ENCODE measurements at regions not wholly inside any gene's neighbourhood (a gene's known extent, or its start where the extent isn't known, plus 50 kb on each side); places are given as distances from the start of the nearest gene placed in this dataset.
"Not testable (repeated sequence)": the region's sequence is repeated elsewhere in the genome, so short reads cannot be mapped to it uniquely, and the experiment has no call there.

- ChIA-PET CTCF (ENCODE audit: partially characterized antibody) (no interaction called here), POLR2A (ENCODE audit: partially characterized antibody) (no interaction called here)
- H3K27ac ChIP-seq (ENCODE audit: low read depth, low read length): no peak overlapping the region
- no peak overlapping the region for H3K27ac Mint-ChIP-seq
- intact Hi-C loops (cut with micrococcal nuclease): no loop called here
- H3K4me1 Mint-ChIP-seq: no peaks in the 10 kb centered on the region
- H3K27me3 ChIP-seq (ENCODE audit: insufficient read depth, low read length): no peaks in the 10 kb centered on the region
- no peaks in the 10 kb centered on the region for H3K36me3 ChIP-seq (ENCODE audit: insufficient read depth, low read length)
- no peak overlapping the region for H3K4me3 ChIP-seq (ENCODE audit: low read length in 2 of 2)
- H3K36me3 Mint-ChIP-seq: no peaks in the 10 kb centered on the region
- no peaks in the 10 kb centered on the region for H3K4me1 ChIP-seq (ENCODE audit: insufficient read depth, low read length)
- no peaks in the 10 kb centered on the region for H3K27me3 Mint-ChIP-seq
- DNase-seq: no peak
- H3K9me3 Mint-ChIP-seq: peaks cover 0 to 19% (median 12%) of the 10 kb centered on the region in 8 donors
- H3K9me3 ChIP-seq (ENCODE audit: control insufficient read depth in 1 of 2, low read length in 2 of 2): no peaks in the 10 kb centered on the region
- no peak overlapping the region for H3K4me3 Mint-ChIP-seq
These were observed 694.2 kb downstream of the BRINP3 start for GRCh38 chr1:189783456-189783855.

- no peaks in the 10 kb centered on the region for H3K36me3 Mint-ChIP-seq
- Histone ChIP-seq H3K27me3 (ENCODE audit: insufficient read depth, low read length) (no peaks in the 10 kb centered on the region), H3K9me3 (ENCODE audit: control insufficient read depth in 1 of 2, low read length in 2 of 2) (no peaks in the 10 kb centered on the region), H3K27ac (ENCODE audit: low read depth, low read length) (no peak overlapping the region), H3K36me3 (ENCODE audit: insufficient read depth, low read length) (no peaks in the 10 kb centered on the region), H3K4me3 (ENCODE audit: low read length in 2 of 2) (no peak overlapping the region), H3K4me1 (ENCODE audit: insufficient read depth, low read length) (no peaks in the 10 kb centered on the region)
- ChIA-PET CTCF (ENCODE audit: partially characterized antibody) (no interaction called here), POLR2A (ENCODE audit: partially characterized antibody) (no interaction called here)
- H3K9me3 Mint-ChIP-seq: peaks cover 5 to 13% (median 11%) of the 10 kb centered on the region in 8 donors
- no peak for DNase-seq
- H3K4me3 Mint-ChIP-seq: no peak overlapping the region
- H3K27ac Mint-ChIP-seq: no peak overlapping the region
- intact Hi-C loops (cut with micrococcal nuclease): no loop called here
- no peaks in the 10 kb centered on the region for H3K27me3 Mint-ChIP-seq
- H3K4me1 Mint-ChIP-seq: no peaks in the 10 kb centered on the region
These were observed 690.9 kb downstream of the BRINP3 start for GRCh38 chr1:189786761-189787160.

DNA sequence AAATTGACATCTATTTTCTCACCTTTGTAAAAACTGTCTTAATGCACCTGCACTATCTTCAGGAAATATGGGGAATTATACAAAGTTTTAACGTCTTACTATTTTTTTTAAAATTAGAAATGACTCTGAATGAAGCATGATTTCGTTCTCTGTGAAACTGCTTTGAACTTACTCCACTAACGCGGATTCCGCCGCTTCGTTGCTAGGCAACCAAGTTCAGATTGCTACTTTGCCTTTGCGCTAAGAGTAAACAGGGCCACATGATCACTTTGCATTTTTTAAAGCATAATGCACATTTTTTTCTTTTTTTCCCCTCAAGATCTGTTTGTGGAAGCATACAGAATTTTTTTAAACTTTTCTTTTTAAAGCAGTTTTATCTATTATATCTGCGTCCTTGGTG, 690.5 kb downstream of the BRINP3 start:
- no peak overlapping the region for H3K4me3 Mint-ChIP-seq
- H3K27me3 Mint-ChIP-seq: no peaks in the 10 kb centered on the region
- POLR2A ChIA-PET (ENCODE audit: partially characterized antibody): no interaction called here
- Histone ChIP-seq H3K27me3 (ENCODE audit: insufficient read depth, low read length) (no peaks in the 10 kb centered on the region), H3K9me3 (ENCODE audit: control insufficient read depth in 1 of 2, low read length in 2 of 2) (no peaks in the 10 kb centered on the region), H3K4me3 (ENCODE audit: low read length in 2 of 2) (no peak overlapping the region), H3K4me1 (ENCODE audit: insufficient read depth, low read length) (no peaks in the 10 kb centered on the region), H3K27ac (ENCODE audit: low read depth, low read length) (no peak overlapping the region), H3K36me3 (ENCODE audit: insufficient read depth, low read length) (no peaks in the 10 kb centered on the region)
- no peaks in the 10 kb centered on the region for H3K4me1 Mint-ChIP-seq
- intact Hi-C loops (cut with micrococcal nuclease): no loop called here
- DNase-seq: no peak
- peaks cover 5 to 13% (median 11%) of the 10 kb centered on the region in 8 donors for H3K9me3 Mint-ChIP-seq
- no peaks in the 10 kb centered on the region for H3K36me3 Mint-ChIP-seq
- CTCF ChIA-PET (ENCODE audit: partially characterized antibody): no interaction called here
- no peak overlapping the region for H3K27ac Mint-ChIP-seq

- ChIA-PET POLR2A (ENCODE audit: partially characterized antibody) (no interaction called here), CTCF (ENCODE audit: partially characterized antibody) (no interaction called here)
- no peak for DNase-seq
- H3K27me3 ChIP-seq (ENCODE audit: insufficient read depth, low read length): no peaks in the 10 kb centered on the region
- H3K9me3 ChIP-seq (ENCODE audit: control insufficient read depth in 1 of 2, low read length in 2 of 2): no peaks in the 10 kb centered on the region
- H3K36me3 ChIP-seq (ENCODE audit: insufficient read depth, low read length): no peaks in the 10 kb centered on the region
- Mint-ChIP-seq H3K27me3 (no peaks in the 10 kb centered on the region), H3K9me3 (peaks cover 3 to 21% (median 12%) of the 10 kb centered on the region in 8 donors), H3K27ac (no peak overlapping the region), H3K4me3 (no peak overlapping the region), H3K4me1 (no peaks in the 10 kb centered on the region), H3K36me3 (no peaks in the 10 kb centered on the region)
- H3K4me3 ChIP-seq (ENCODE audit: low read length in 2 of 2): no peak overlapping the region
- intact Hi-C loops (cut with micrococcal nuclease): no loop called here
- no peak overlapping the region for H3K27ac ChIP-seq (ENCODE audit: low read depth, low read length)
- H3K4me1 ChIP-seq (ENCODE audit: insufficient read depth, low read length): no peaks in the 10 kb centered on the region
These were observed 687.3 kb downstream of the BRINP3 start for GRCh38 chr1:189790335-189790734.

DNA sequence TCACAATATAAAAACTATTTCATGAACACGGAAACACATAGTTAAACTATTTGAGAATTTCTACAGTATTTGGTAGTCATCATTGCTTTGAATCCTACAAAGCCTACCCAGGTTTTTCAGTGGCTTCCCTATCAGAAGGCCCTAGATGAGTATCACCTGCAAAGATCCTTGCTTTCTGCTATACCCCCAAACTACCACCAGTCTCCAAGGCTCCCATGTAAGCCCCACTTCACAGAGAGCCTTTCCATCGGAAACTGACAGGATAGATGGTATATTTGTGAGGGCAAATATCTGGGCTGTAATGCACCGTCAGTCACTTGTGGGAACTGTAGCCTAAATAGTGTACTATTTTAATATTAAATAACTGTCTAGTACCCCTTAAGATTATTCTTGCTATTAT, 674.3 kb downstream of the BRINP3 start:
- Histone ChIP-seq H3K36me3 (ENCODE audit: insufficient read depth, low read length) (no peaks in the 10 kb centered on the region), H3K9me3 (ENCODE audit: control insufficient read depth in 1 of 2, low read length in 2 of 2) (no peaks in the 10 kb centered on the region), H3K27ac (ENCODE audit: low read depth, low read length) (no peak overlapping the region), H3K4me3 (ENCODE audit: low read length in 2 of 2) (no peak overlapping the region), H3K27me3 (ENCODE audit: insufficient read depth, low read length) (no peaks in the 10 kb centered on the region), H3K4me1 (ENCODE audit: insufficient read depth, low read length) (no peaks in the 10 kb centered on the region)
- POLR2A ChIA-PET (ENCODE audit: partially characterized antibody): no interaction called here
- Mint-ChIP-seq H3K27ac (no peak overlapping the region), H3K36me3 (no peaks in the 10 kb centered on the region), H3K4me3 (no peak overlapping the region), H3K4me1 (no peaks in the 10 kb centered on the region), H3K9me3 (peaks cover 0 to 11% (median 5%) of the 10 kb centered on the region in 8 donors), H3K27me3 (no peaks in the 10 kb centered on the region)
- intact Hi-C loops (cut with micrococcal nuclease): no loop called here
- no peak for DNase-seq
- CTCF ChIA-PET (ENCODE audit: partially characterized antibody): no interaction called here

DNA sequence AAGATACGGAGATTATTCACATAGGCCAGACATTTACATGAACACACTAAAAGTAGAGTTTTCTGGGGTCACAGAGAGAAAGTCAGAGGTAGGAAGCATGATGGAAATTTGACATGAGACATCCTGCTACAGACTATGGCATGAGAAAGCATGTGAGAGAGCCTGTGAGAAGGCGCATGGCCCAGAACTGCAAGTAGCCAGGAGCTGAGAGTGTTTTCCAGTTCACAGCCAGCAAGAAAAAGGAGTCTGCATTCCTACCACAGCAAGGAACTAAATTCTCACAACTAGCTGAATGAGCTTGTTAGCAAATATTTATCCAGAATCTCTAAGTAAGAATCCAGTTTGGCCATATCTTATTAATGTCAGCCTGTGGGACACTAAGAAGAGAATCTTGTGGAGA, 673.3 kb downstream of the BRINP3 start:
- Mint-ChIP-seq H3K4me3 (no peak overlapping the region), H3K27ac (no peak overlapping the region), H3K27me3 (no peaks in the 10 kb centered on the region), H3K9me3 (peaks cover 0 to 11% (median 4%) of the 10 kb centered on the region in 8 donors), H3K4me1 (no peaks in the 10 kb centered on the region), H3K36me3 (no peaks in the 10 kb centered on the region)
- no peaks in the 10 kb centered on the region for H3K27me3 ChIP-seq (ENCODE audit: insufficient read depth, low read length)
- no peak overlapping the region for H3K4me3 ChIP-seq (ENCODE audit: low read length in 2 of 2)
- ChIA-PET CTCF (ENCODE audit: partially characterized antibody) (no interaction called here), POLR2A (ENCODE audit: partially characterized antibody) (no interaction called here)
- no peaks in the 10 kb centered on the region for H3K36me3 ChIP-seq (ENCODE audit: insufficient read depth, low read length)
- H3K9me3 ChIP-seq (ENCODE audit: control insufficient read depth in 1 of 2, low read length in 2 of 2): no peaks in the 10 kb centered on the region
- no peaks in the 10 kb centered on the region for H3K4me1 ChIP-seq (ENCODE audit: insufficient read depth, low read length)
- no peak overlapping the region for H3K27ac ChIP-seq (ENCODE audit: low read depth, low read length)
- DNase-seq: no peak
- intact Hi-C loops (cut with micrococcal nuclease): no loop called here

- no peak overlapping the region for H3K27ac ChIP-seq (ENCODE audit: low read depth, low read length)
- H3K4me3 ChIP-seq (ENCODE audit: low read length in 2 of 2): no peak overlapping the region
- Mint-ChIP-seq H3K9me3 (peaks cover 0 to 14% (median 6%) of the 10 kb centered on the region in 8 donors), H3K27me3 (no peaks in the 10 kb centered on the region), H3K4me3 (no peak overlapping the region), H3K36me3 (no peaks in the 10 kb centered on the region), H3K27ac (no peak overlapping the region), H3K4me1 (no peaks in the 10 kb centered on the region)
- ChIA-PET POLR2A (ENCODE audit: partially characterized antibody) (no interaction called here), CTCF (ENCODE audit: partially characterized antibody) (no interaction called here)
- no peaks in the 10 kb centered on the region for H3K36me3 ChIP-seq (ENCODE audit: insufficient read depth, low read length)
- intact Hi-C loops (cut with micrococcal nuclease): no loop called here
- H3K9me3 ChIP-seq (ENCODE audit: control insufficient read depth in 1 of 2, low read length in 2 of 2): no peaks in the 10 kb centered on the region
- DNase-seq: no peak
- H3K27me3 ChIP-seq (ENCODE audit: insufficient read depth, low read length): no peaks in the 10 kb centered on the region
- no peaks in the 10 kb centered on the region for H3K4me1 ChIP-seq (ENCODE audit: insufficient read depth, low read length)
These were observed 671.9 kb downstream of the BRINP3 start for GRCh38 chr1:189805735-189806134.

DNA sequence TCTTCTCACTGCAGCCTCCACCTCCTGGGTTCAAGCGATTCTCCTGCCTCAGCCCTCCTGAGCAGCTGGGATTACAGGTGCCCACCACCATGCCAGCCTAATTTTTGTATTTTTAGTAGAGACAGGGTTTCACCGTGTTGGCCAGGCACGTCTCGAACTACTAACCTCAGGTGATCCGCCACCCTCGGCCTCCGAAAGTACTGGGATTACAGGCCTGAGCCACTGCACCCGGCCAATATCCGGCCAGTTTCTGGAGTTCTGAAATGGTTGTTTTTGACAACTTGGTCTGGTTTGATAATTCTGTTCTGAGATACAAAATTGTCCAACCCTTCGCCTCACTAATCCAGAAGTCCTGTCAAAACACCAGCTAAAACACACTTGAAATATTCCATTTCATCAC, 667.0 kb downstream of the BRINP3 start:
- H3K27me3 ChIP-seq (ENCODE audit: insufficient read depth, low read length); H3K36me3 ChIP-seq (ENCODE audit: insufficient read depth, low read length); CTCF ChIA-PET (ENCODE audit: partially characterized antibody); H3K36me3 Mint-ChIP-seq; H3K4me1 ChIP-seq (ENCODE audit: insufficient read depth, low read length); H3K27me3 Mint-ChIP-seq; DNase-seq; POLR2A ChIA-PET (ENCODE audit: partially characterized antibody); H3K4me3 ChIP-seq (ENCODE audit: low read length in 2 of 2); intact Hi-C loops (cut with micrococcal nuclease); H3K9me3 ChIP-seq (ENCODE audit: control insufficient read depth in 1 of 2, low read length in 2 of 2); H3K4me3 Mint-ChIP-seq; H3K27ac Mint-ChIP-seq; H3K4me1 Mint-ChIP-seq; H3K27ac ChIP-seq (ENCODE audit: low read depth, low read length): not testable (repeated sequence)
- peaks cover 0 to 14% (median 4%) of the 10 kb centered on the region in 8 donors for H3K9me3 Mint-ChIP-seq
